Progenitor cell of endocrine pancreas (in vitro differentiated cells): ENCODE measurements at regions not wholly inside any gene's neighbourhood (a gene's known extent, or its start where the extent isn't known, plus 50 kb on each side); places are given as distances from the start of the nearest gene placed in this dataset.

Experiments used
- DNase-seq: peaks from one replicate; pipeline ENCODE4 v3.0.0; 2021; ENCODE audit warnings: low spot score; ENCODE audit not compliant: unreplicated experiment
- H3K27ac Mint-ChIP-seq: 2 replicates; pipeline ENCODE4 v1.8.0; 2021; ENCODE audit warnings: mild to moderate bottlenecking, moderate library complexity, mixed read lengths
- H3K27me3 Mint-ChIP-seq: 2 replicates; pipeline ENCODE4 v1.8.0; 2021; ENCODE audit warnings: mixed read lengths
- H3K36me3 Mint-ChIP-seq: 2 replicates; pipeline ENCODE4 v1.8.0; 2022; ENCODE audit warnings: mixed read lengths; ENCODE audit not compliant: insufficient read depth
- H3K4me1 Mint-ChIP-seq: 2 replicates; pipeline ENCODE4 v1.8.0; 2021; ENCODE audit warnings: low read depth, mixed read lengths
- H3K4me3 Mint-ChIP-seq: 2 replicates; pipeline ENCODE4 v1.8.0; 2021; ENCODE audit warnings: low read depth, mild to moderate bottlenecking, moderate library complexity, mixed read lengths
- H3K9me3 Mint-ChIP-seq: 2 replicates; pipeline ENCODE4 v1.8.0; 2021; ENCODE audit warnings: low read depth, mixed read lengths
- TF ChIP-seq, protein P1 (sequence below): fragments of 200-600 bp; sonication (generic); IDR thresholded peaks from one replicate; pipeline ENCODE4 v1.5.0; 2021; ENCODE audit warnings: antibody characterized with exemption, mild to moderate bottlenecking; ENCODE audit not compliant: unreplicated experiment

DNA sequence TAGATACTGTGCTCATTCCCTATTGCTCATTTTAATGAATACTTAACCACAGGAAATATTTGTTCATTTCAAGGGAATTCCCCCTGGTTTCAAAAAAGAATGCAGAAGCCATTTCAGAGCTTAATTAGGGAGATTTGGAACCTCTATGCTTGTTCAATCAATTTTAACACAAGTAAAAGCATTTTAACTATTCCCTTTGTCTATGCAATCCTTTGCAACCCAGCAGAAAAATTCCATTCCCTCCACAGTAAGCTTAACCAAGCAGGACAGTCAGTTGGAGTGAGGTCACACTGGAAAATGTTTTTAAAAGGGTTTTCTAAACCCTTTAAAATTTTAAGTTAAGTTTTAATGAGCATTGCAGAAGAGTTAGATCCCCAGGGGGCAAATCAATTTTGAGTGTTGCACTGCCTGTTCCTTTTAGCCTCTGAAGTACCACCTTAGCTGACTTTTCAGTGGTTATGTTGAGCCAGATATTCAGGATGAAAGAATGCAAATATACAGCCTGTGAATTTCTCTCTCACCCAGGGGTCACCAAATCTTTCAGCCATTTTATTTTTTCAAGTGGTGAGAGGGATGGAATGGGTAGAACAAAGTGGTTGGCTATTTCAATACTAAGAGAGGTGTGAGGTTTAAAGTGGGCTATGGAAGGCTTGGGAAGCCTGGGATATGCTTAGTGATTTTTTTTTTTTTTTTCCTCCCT is 356.2 kb upstream of the NUDT12 start:
- no peaks in the 10 kb centered on the region for H3K27me3 Mint-ChIP-seq
- H3K4me3 Mint-ChIP-seq, result no peak overlapping the region
- peaks cover 8% of the 10 kb centered on the region for H3K4me1 Mint-ChIP-seq
- H3K9me3 Mint-ChIP-seq, result no peaks in the 10 kb centered on the region
- no peak for DNase-seq
- H3K27ac Mint-ChIP-seq, result peak overlapping the region; percentile 44
- TF ChIP-seq, protein P1, sequence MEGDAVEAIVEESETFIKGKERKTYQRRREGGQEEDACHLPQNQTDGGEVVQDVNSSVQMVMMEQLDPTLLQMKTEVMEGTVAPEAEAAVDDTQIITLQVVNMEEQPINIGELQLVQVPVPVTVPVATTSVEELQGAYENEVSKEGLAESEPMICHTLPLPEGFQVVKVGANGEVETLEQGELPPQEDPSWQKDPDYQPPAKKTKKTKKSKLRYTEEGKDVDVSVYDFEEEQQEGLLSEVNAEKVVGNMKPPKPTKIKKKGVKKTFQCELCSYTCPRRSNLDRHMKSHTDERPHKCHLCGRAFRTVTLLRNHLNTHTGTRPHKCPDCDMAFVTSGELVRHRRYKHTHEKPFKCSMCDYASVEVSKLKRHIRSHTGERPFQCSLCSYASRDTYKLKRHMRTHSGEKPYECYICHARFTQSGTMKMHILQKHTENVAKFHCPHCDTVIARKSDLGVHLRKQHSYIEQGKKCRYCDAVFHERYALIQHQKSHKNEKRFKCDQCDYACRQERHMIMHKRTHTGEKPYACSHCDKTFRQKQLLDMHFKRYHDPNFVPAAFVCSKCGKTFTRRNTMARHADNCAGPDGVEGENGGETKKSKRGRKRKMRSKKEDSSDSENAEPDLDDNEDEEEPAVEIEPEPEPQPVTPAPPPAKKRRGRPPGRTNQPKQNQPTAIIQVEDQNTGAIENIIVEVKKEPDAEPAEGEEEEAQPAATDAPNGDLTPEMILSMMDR, result no peak
- H3K36me3 Mint-ChIP-seq, result no peaks in the 10 kb centered on the region

DNA sequence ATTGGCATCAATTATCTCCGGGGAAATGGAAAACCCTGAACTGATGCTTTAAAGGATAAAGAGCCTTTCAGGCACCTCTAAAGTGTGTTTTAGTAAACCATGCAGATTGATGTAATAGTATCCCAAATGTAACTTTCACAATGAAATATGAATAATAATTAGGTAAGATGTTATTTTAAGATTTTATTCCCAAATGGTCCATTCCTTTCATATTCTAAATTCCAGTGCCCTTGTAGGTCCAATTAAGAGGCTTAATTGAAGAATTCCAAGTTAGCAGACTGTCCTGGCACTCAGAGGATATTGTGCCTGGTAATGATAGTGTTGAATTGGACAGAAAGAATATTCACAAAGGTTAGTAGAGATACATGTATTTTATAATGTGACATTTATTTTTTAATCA is 352.5 kb upstream of the NUDT12 start:
- H3K27me3 Mint-ChIP-seq, result no peaks in the 10 kb centered on the region
- H3K27ac Mint-ChIP-seq, result no peak overlapping the region
- no peak for DNase-seq
- no peaks in the 10 kb centered on the region for H3K9me3 Mint-ChIP-seq
- H3K4me3 Mint-ChIP-seq, result no peak overlapping the region
- peaks cover 8% of the 10 kb centered on the region for H3K4me1 Mint-ChIP-seq
- H3K36me3 Mint-ChIP-seq, result no peaks in the 10 kb centered on the region
- TF ChIP-seq, protein P1, result no peak

DNA sequence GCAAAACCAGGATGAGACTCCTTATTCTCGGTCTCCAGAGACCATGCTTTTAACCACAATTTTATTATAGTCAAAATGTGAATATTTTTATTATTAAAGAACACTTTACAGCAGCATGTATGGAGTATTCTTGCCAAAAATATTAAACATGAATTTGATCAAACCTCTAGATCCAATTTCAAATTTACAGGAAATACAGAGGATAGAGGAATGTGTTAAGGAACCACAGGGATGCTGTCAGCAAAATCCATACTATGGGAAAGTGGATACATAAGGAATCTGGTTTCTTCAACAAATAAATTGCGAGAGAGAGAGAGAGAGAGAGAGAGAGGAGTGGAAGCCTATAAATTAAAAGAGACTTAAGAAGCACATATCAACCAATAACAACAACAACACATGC is 348.2 kb upstream of the NUDT12 start:
- no peak for DNase-seq
- no peaks in the 10 kb centered on the region for H3K9me3 Mint-ChIP-seq
- H3K27ac Mint-ChIP-seq, result no peak overlapping the region
- H3K4me3 Mint-ChIP-seq, result no peak overlapping the region
- no peaks in the 10 kb centered on the region for H3K27me3 Mint-ChIP-seq
- H3K36me3 Mint-ChIP-seq, result no peaks in the 10 kb centered on the region
- no peaks in the 10 kb centered on the region for H3K4me1 Mint-ChIP-seq
- TF ChIP-seq, protein P1, result no peak

DNA sequence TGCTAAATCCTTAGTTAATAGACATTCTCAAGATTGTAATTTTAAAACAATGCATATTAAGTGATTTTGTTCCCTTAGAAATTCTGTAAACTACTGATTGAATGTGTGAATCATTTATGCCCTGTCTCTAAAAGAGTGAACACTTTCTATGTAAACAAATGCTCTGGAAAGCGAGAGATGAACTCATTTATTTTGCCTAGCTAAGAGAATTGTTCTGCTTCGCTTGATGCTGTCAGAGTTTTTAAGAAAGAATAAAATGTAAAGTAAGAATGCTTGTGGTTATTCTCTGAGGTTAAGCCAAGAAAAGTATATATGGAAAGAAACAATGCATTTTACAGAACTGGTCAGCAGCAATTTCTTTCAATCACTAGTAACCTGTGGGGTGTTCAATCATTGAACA is 347.4 kb upstream of the NUDT12 start:
- Mint-ChIP-seq H3K36me3 (no peaks in the 10 kb centered on the region), H3K27ac (no peak overlapping the region), H3K4me1 (no peaks in the 10 kb centered on the region), H3K9me3 (no peaks in the 10 kb centered on the region), H3K4me3 (no peak overlapping the region), H3K27me3 (no peaks in the 10 kb centered on the region)
- TF ChIP-seq, protein P1, result no peak
- DNase-seq, result no peak

DNA sequence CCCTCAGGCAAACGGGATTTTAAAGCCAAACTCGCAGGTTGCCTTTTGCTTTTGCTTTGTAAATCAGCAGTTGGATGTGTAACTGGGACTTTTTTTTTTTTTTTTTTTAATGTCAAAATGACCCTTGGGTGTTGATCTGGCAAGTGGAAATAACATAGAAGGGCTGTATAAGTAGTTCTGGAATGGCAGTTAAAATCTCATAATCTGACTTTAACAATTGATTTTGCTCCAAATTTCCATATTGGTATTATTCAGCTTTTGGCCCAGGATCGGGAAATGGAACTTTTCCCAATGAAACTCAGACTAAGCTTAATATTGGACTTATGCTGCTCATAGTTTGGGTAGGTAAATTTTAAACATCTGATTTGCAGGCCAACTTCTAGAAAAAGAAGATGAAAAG is 346.8 kb upstream of the NUDT12 start:
- TF ChIP-seq, protein P1, result no peak
- no peak for DNase-seq
- H3K27me3 Mint-ChIP-seq, result no peaks in the 10 kb centered on the region
- peaks cover 2% of the 10 kb centered on the region for H3K9me3 Mint-ChIP-seq
- no peaks in the 10 kb centered on the region for H3K36me3 Mint-ChIP-seq
- no peak overlapping the region for H3K4me3 Mint-ChIP-seq
- no peak overlapping the region for H3K27ac Mint-ChIP-seq
- H3K4me1 Mint-ChIP-seq, result no peaks in the 10 kb centered on the region
